Activated CD8-positive, alpha-beta memory T cell treated with anti-CD3 and anti-CD28 coated beads, Interleukin-2, amount 50 U/mL, for 24 hours (primary cell): ENCODE measurements at regions not wholly inside any gene's neighbourhood (a gene's known extent, or its start where the extent isn't known, plus 50 kb on each side); places are given as distances from the start of the nearest gene placed in this dataset.
"Not testable (repeated sequence)": the region's sequence is repeated elsewhere in the genome, so short reads cannot be mapped to it uniquely, and the experiment has no call there.

Experiments
- DNase-seq: peaks from one replicate; pipeline ENCODE4 v3.0.0-alpha.2; 2020; ENCODE audit errors: extremely low read depth

- DNase-seq: no peak
Observed at GRCh38 chr4:14906805-14907204, 95.5 kb upstream of the CPEB2 start.

- DNase-seq: no peak
Observed at GRCh38 chr4:14908635-14909034, 93.6 kb upstream of the CPEB2 start.

- DNase-seq: no peak
Observed at GRCh38 chr4:14910411-14910810, 91.9 kb upstream of the CPEB2 start.

DNA sequence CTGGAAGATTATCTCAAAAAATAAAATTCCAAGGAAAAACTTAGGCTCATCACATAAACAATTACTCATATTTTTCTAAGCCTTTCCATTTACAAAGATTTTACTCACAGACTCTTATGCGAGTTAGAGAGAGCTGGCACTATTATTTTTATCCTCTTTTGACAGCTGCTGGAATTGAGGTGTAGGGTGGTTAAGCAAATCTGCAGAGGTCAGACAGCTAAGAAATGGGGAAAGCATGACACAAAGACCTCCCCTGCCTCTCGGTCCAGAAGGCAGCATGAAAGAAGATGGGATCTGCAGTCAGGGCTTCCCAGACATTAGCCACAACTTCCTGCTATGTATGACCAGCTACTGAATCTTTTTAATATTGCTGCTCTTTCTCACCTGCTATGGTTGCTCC, 89.9 kb upstream of the CPEB2 start:
- DNase-seq: no peak

DNA sequence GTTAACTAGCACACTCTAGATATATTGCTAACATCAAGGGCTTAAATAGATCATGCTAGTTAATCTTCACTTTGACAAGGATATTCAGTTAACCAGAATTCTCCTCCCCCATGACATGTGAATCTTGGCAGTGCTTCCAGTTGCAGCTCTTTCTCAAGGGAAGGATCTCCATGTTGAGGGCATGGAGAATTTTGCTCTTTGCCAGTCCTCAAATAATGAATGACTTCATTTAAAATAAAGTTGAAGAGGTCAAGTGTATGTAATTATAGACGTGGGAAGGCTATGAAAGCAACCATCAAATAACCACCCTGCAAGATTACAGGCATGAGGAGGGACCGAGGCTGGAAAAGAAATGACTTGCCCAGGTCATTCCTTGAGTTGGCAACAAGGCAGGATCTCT, 87.3 kb upstream of the CPEB2 start:
- no peak for DNase-seq

- DNase-seq: no peak
Observed at GRCh38 chr4:14916554-14917297, 85.6 kb upstream of the CPEB2 start.

- DNase-seq: no peak
Observed at GRCh38 chr4:14917298-14917633, 85.0 kb upstream of the CPEB2 start.

- DNase-seq: no peak
Observed at GRCh38 chr4:14918336-14918735, 83.9 kb upstream of the CPEB2 start.

DNA sequence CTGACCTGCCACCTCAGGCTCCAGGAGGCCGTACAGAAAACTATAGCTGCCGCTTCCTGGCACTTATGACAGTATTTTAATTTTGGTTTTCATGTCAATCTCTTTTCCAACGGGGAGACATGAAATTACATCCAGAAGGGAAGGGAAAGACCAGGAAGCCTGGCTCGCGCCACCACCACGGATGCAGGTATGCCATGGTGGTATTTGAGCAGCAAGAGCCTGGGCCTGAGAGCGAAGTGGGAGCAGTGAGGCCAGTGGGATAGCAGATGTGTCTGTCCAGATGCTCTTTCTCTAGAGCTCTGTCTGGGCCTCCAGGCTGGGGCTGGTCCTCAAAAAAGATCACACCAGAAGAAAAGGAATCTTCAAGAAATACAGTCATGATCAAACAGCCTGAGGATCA, 82.5 kb upstream of the CPEB2 start:
- DNase-seq: no peak

- DNase-seq: no peak
Observed at GRCh38 chr4:14920237-14920636, 82.0 kb upstream of the CPEB2 start.

DNA sequence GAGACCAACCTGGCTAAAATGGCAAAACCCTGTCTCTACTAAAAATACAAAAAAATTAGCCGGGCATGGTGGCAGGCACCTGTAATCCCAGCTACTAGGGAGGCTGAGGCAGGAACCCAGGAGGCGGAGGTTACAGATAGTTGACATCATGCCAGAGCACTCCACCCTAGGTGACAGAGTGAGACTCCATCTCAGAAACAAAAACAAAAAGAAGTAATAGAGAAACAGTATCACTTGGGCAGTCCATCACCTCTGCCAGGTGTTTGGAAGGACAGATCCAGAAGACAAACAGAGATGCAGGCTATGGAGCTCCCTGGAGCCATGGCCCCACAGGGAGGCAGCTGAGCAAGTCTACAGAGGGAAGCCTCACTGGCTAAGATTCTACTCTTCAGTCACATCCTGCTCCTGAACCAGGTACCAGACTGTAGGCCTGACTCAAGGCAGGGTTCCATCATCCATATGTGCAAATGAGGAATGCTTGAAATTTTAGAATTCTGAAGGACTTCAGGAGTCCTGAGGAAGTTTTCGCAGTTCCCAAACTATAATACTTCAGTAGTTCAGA, 81.4 kb upstream of the CPEB2 start:
- no peak for DNase-seq

- not testable (repeated sequence) for DNase-seq
Observed at GRCh38 chr4:14921781-14922180, 80.5 kb upstream of the CPEB2 start.

- DNase-seq: no peak
Observed at GRCh38 chr4:14924076-14924811, 78.0 kb upstream of the CPEB2 start.

DNA sequence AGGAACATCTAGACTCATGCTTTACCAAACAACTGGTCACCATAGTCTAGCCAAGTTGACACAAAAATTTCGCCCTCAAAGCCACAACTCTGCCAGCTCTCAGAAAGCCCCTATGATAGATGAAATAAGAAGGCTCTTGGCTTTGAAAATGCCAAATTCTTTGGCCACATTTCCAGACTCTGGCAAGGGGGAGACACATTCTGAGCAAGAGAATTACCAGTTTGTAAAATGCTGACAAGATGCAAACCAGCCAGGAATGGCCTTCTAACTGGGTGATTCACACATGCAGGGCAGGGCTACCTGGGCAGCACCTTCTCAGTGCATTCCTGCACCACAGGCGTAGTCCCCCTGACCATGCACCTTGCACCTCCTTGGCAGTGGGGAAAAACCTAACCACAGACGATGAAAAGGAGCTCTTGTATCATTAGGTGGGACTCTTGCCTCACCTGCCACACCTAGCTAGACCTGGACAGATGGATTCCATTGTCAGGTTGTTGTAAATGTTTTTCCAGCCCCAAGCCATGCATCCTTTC, 77.4 kb upstream of the CPEB2 start:
- no peak for DNase-seq

- no peak for DNase-seq
Observed at GRCh38 chr4:14925471-14925870, 76.8 kb upstream of the CPEB2 start.

- no peak for DNase-seq
Observed at GRCh38 chr4:14926368-14926767, 75.9 kb upstream of the CPEB2 start.

- DNase-seq: no peak
Observed at GRCh38 chr4:14928035-14928434, 74.2 kb upstream of the CPEB2 start.

DNA sequence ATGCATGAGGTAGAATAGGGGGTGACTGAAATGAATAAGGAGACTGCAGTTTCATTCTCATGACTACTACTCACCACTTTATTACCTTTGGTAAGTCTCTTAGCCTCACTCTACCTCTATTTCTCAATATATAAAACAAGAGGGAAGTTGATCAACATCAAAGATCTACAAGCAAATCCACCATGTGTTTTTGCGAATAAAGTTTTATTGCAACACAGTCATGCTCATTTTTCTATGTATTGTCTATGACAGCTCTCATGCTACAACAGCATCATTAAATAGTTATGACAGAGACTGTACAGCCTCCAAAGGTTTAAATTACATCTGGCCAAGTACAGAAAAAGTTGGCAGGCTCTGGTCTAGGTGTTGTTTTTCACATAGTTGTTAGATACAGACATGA, 72.6 kb upstream of the CPEB2 start:
- DNase-seq: no peak

DNA sequence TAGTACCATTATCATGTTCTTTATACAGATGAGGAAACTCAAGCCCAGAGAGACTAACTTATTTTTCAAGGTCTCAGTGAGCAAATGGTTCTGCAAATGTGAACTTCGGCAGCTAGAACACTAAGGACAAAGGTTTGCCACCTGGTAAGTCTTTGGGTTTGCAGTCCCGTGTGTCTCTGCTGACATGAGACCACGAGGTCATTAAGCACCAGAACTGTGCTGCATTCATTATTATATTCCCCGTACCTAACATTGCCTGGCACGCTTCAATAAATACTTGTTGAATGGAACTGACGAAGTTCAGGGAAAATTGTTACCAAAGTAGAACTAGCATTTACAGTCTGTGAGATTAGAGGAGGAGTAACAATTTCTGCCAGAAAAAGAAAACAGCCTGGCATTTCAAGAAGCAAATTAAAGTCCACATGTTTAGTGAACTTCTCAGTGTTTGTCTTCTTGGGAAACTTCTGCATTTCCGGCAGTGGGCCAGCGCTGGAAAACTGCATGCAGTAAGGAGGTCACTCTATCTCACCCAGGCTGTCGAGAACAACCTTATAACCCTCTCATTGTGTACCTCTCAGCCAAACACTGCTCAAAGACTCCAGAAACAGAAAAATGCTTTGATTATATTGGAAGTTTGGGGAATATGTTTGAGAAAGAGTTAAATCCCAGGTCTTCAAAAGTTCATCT, 67.4 kb upstream of the CPEB2 start:
- no peak for DNase-seq

- no peak for DNase-seq
Observed at GRCh38 chr4:14943749-14944148, 58.5 kb upstream of the CPEB2 start.

DNA sequence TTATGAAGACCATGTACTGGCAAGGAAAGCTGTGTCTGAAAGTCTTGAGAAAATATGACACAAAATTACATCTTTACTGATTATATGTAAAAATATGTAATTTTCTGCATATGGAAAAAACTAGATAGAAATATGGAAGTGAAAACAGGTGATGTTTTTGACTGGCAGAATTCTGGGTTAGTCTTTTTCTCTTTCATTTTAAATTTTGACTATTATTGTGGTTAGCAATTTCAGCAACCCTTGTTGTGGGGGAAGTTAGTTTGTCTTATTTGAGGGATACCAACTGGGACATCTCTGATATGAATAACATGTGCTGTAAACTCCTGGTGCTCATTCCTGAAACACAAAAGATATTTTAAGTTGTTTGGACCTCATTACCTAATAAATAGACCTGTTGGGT, 49.9 kb upstream of the CPEB2 start:
- DNase-seq: no peak
